WTC11 (cell line): ENCODE measurements at regions not wholly inside any gene's neighbourhood (a gene's known extent, or its start where the extent isn't known, plus 50 kb on each side); places are given as distances from the start of the nearest gene placed in this dataset.

Source experiments
- ATAC-seq: fragments of 200-7000 bp; cut with Tn5 transposase; 2 replicates; pipeline ENCODE4 v1.10.0; 2021; ENCODE audit warnings: mild to moderate bottlenecking, moderate library complexity
- CTCF ChIA-PET: fragments of 300-600 bp; sonication (Branson Sonifier 250); formaldehyde crosslinking; loops from one replicate; lab custom pipeline; 2021; ENCODE audit warnings: antibody characterized with exemption; lab: Charles Lee
- POLR2A ChIA-PET: fragments of 350-600 bp; sonication (Branson Sonifier 250); formaldehyde crosslinking; loops from one replicate; lab custom pipeline; 2021; ENCODE audit warnings: antibody characterized with exemption; lab: Charles Lee
- DNase-seq: peaks from one replicate; pipeline ENCODE4 v3.0.0; 2021; ENCODE audit warnings: low spot score
- H3K27ac Mint-ChIP-seq: 2 replicates; pipeline ENCODE4 v1.8.0; 2021; ENCODE audit warnings: mixed read lengths
- H3K27me3 Mint-ChIP-seq: 2 replicates; pipeline ENCODE4 v1.8.0; 2021; ENCODE audit warnings: low read depth, mild to moderate bottlenecking, moderate library complexity, mixed read lengths
- H3K36me3 Mint-ChIP-seq: 2 replicates; pipeline ENCODE4 v1.8.0; 2021; ENCODE audit warnings: mixed read lengths
- H3K4me1 Mint-ChIP-seq: 2 replicates; pipeline ENCODE4 v1.8.0; 2022; ENCODE audit warnings: mixed read lengths
- H3K4me3 Mint-ChIP-seq: 2 replicates; pipeline ENCODE4 v1.8.0; 2021; ENCODE audit warnings: mild to moderate bottlenecking, moderate library complexity, mixed read lengths
- H3K9me3 Mint-ChIP-seq: 2 replicates; pipeline ENCODE4 v1.8.0; 2021; ENCODE audit warnings: mixed read lengths
- AFF4 ChIP-seq: sonication (generic); formaldehyde crosslinking; IDR thresholded peaks from 2 replicates; pipeline ENCODE4 v1.8.1; 2023; ENCODE audit warnings: mild to moderate bottlenecking, missing genetic modification reagents, borderline replicate concordance
- AR ChIP-seq: fragments of 250-450 bp; sonication (Bioruptor Pico); IDR thresholded peaks from 2 replicates; pipeline ENCODE4 v1.9.0; 2021; ENCODE audit warnings: mild to moderate bottlenecking
- ARID4B ChIP-seq: sonication (generic); formaldehyde crosslinking; IDR thresholded peaks from 2 replicates; pipeline ENCODE4 v1.8.0; 2023; ENCODE audit warnings: missing genetic modification reagents, mild to moderate bottlenecking, borderline replicate concordance
- ATF6 ChIP-seq: sonication (generic); formaldehyde crosslinking; IDR thresholded peaks from 2 replicates; pipeline ENCODE4 v1.8.1; 2023; ENCODE audit warnings: mild to moderate bottlenecking, missing genetic modification reagents
- E2F1 ChIP-seq: sonication (generic); formaldehyde crosslinking; IDR thresholded peaks from 2 replicates; pipeline ENCODE4 v1.8.0; 2022; ENCODE audit warnings: mild to moderate bottlenecking, missing genetic modification reagents
- EMX1 ChIP-seq: fragments of 250-450 bp; sonication (Bioruptor Pico); IDR thresholded peaks from 2 replicates; pipeline ENCODE4 v1.8.0; 2021; ENCODE audit warnings: mild to moderate bottlenecking
- ESRRA ChIP-seq: sonication (generic); formaldehyde crosslinking; IDR thresholded peaks from 2 replicates; pipeline ENCODE4 v1.8.1; 2022; ENCODE audit warnings: mild to moderate bottlenecking, missing genetic modification reagents, borderline replicate concordance
- GRHL2 ChIP-seq: fragments of 250-450 bp; sonication (Bioruptor Pico); IDR thresholded peaks from 2 replicates; pipeline ENCODE4 v1.8.0; 2022; ENCODE audit warnings: mild to moderate bottlenecking, moderate library complexity; ENCODE audit not compliant: insufficient replicate concordance, severe bottlenecking
- JAZF1 ChIP-seq: fragments of 250-450 bp; sonication (Bioruptor Pico); IDR thresholded peaks from 2 replicates; pipeline ENCODE4 v1.9.0; 2021; ENCODE audit warnings: moderate library complexity, mild to moderate bottlenecking, inconsistent platforms
- KAT7 ChIP-seq: sonication (generic); formaldehyde crosslinking; IDR thresholded peaks from 2 replicates; pipeline ENCODE4 v1.8.1; 2023; ENCODE audit warnings: missing genetic modification reagents, mild to moderate bottlenecking, borderline replicate concordance
- MAX ChIP-seq: sonication (generic); formaldehyde crosslinking; IDR thresholded peaks from 2 replicates; pipeline ENCODE4 v1.8.0; 2022; ENCODE audit warnings: mild to moderate bottlenecking, missing genetic modification reagents
- NFYB ChIP-seq: sonication (generic); formaldehyde crosslinking; conservative IDR thresholded peaks from 2 replicates; pipeline ENCODE4 v1.8.0; 2022; ENCODE audit warnings: low read depth, missing genetic modification reagents
- RELA ChIP-seq: sonication (generic); formaldehyde crosslinking; IDR thresholded peaks from 2 replicates; pipeline ENCODE4 v1.8.1; 2022; ENCODE audit warnings: missing genetic modification reagents, mild to moderate bottlenecking, borderline replicate concordance
- SP1 ChIP-seq: sonication (generic); formaldehyde crosslinking; conservative IDR thresholded peaks from 2 replicates; pipeline ENCODE4 v1.8.1; 2022; ENCODE audit warnings: missing genetic modification reagents
- TEAD4 ChIP-seq: sonication (generic); formaldehyde crosslinking; IDR thresholded peaks from 2 replicates; pipeline ENCODE4 v1.8.0; 2022; ENCODE audit warnings: mild to moderate bottlenecking, missing genetic modification reagents

- no peak for TF ChIP-seq AR
- TF ChIP-seq TEAD4 (CRISPR knock-in tag), result no peak
- no peak for TF ChIP-seq RELA (CRISPR knock-in tag)
- TF ChIP-seq ATF6 (CRISPR knock-in tag), result no peak
- TF ChIP-seq AFF4 (CRISPR knock-in tag), result no peak
- TF ChIP-seq, all 79 proteins: peak for 0
These were observed 485.6 kb upstream of the SYNCRIP start (continued) for GRCh38 chr6:86128130-86128814.

GRCh38 chr6:86122086-86122485 lies 479.4 kb upstream of the SYNCRIP start:
- Mint-ChIP-seq H3K36me3 (no peaks in the 10 kb centered on the region), H3K9me3 (no peaks in the 10 kb centered on the region), H3K4me1 (0 out of 2 replicates have a peak, but pooled peaks cover 4% of the 10 kb centered on the region), H3K27ac (no peak overlapping the region), H3K27me3 (no peaks in the 10 kb centered on the region; the same call in 1 of the 2 replicates), H3K4me3 (no peak overlapping the region)
- ChIA-PET POLR2A (no interaction called here), CTCF (no interaction called here)
- ATAC-seq (no peak), DNase-seq (no peak)
- no peak for TF ChIP-seq KAT7 (CRISPR knock-in tag)
- no peak for TF ChIP-seq ESRRA (CRISPR knock-in tag)
- TF ChIP-seq JAZF1 (CRISPR knock-in tag), result no peak
- TF ChIP-seq EMX1 (CRISPR knock-in tag), result no peak
- no peak for TF ChIP-seq NFYB (CRISPR knock-in tag)
- no peak for TF ChIP-seq GRHL2
- no peak for TF ChIP-seq ARID4B (CRISPR knock-in tag)
- TF ChIP-seq AR, result no peak
- TF ChIP-seq SP1 (CRISPR knock-in tag), result no peak
- TF ChIP-seq MAX (CRISPR knock-in tag), result no peak
- TF ChIP-seq E2F1 (CRISPR knock-in tag), result no peak
